Activated CD8-positive, alpha-beta memory T cell treated with anti-CD3 and anti-CD28 coated beads, Interleukin-2, amount 50 U/mL, for 1 hour (primary cell): ENCODE measurements at regions not wholly inside any gene's neighbourhood (a gene's known extent, or its start where the extent isn't known, plus 50 kb on each side); places are given as distances from the start of the nearest gene placed in this dataset.
"Not testable (repeated sequence)": the region's sequence is repeated elsewhere in the genome, so short reads cannot be mapped to it uniquely, and the experiment has no call there.

Experiments used
- DNase-seq: peaks from one replicate; pipeline ENCODE4 v3.0.0-alpha.2; 2020; ENCODE audit errors: extremely low read depth

DNA sequence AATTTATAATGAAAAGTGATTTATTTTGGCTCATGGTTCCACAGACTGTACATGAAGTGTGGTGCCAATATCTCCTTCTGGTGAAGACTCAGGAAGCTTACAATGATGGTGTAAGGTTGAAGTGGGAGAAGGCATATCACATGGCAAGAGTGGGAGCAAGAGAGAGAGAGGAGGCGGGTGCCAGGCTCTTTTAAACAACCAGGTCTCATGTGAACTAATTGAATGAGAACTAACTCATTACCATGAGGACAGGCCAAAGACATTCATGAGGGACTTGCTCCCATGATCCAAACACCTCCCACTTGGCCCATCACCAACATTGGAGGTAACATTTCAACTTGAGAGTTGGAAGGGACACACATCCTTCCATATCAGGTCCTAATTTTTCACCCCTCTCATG, 155.2 kb downstream of the SLC38A4 start:
- DNase-seq = no peak

DNA sequence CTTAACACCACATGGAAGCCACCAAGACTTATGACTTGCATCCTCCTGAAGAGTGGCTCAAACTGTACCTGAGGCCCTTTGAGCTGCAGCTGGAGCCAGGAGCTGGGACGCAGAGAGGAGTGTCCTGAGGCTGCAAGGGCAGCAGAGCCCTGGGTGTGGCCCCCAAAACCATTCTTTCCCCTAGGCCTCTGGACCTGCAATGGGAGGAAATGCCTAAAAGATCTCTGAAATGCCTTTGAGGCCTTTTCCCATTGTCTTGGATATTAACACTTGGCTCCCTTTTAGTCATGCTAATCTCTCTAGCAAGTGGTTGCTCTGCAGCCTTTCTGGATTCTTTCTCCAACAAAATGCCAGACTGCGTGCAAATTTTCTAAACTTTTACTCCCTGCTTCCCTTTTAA, 156.1 kb downstream of the SLC38A4 start:
- no peak for DNase-seq

DNA sequence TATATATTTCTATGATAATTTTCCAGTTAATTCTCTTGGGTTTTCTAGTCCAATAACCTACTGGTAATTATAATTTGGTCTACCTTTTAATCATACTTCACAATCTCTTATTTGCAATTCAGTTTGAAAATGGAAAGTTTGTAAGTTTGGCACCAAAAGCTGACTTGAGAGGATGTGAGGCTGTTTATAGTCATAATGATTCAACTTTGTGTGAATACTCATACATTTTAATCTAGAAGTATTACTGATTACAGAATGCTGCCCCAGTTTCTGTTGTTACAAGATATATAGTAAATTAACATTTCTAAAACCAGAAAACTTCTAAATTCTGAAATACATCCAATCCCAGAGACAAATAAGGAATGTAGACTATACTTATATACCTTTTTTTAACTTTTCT, 158.2 kb downstream of the SLC38A4 start:
- DNase-seq = no peak

- DNase-seq = no peak
Observed at GRCh38 chr12:46664761-46665287, 161.0 kb downstream of the SLC38A4 start.

- no peak for DNase-seq
Observed at GRCh38 chr12:46663318-46663717, 162.5 kb downstream of the SLC38A4 start.

DNA sequence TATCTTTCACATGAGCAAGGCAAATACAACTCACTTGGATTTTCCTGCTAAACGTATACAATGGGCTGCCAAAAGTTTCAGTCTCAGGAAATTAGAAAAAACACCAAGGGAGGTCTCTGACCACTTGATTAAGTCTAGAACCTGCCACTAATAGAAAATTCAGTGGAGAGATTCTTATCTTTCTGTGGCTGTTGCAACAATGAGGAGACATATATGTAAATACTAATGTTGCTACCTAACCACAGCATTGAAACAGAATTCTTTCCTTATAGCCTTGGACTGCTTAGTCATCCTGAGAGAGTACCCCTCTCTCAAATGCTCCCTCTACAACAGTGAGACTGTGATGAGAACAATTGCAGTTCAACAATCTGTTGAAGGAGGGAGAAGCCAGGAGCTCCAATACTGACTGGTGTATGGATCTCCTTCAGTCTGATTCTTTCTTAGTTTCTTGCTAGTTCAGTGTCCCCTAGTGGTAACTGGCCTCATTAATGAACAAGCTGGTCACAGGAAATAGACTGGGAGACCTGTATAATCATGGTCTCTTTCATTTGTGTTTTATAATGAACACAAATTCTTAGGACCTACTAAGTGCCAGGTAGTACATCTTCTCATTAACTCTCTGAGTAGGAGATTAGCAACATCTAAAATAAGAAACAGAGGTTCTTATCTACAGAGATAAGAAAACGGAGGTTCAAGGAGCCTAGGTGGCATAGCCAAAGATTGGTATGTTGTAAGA, 164.5 kb downstream of the SLC38A4 start:
- no peak for DNase-seq

GRCh38 chr12:46660719-46661109, 165.1 kb downstream of the SLC38A4 start:
- DNase-seq = no peak

- DNase-seq = no peak
Observed at GRCh38 chr12:46660276-46660675, 165.5 kb downstream of the SLC38A4 start.

DNA sequence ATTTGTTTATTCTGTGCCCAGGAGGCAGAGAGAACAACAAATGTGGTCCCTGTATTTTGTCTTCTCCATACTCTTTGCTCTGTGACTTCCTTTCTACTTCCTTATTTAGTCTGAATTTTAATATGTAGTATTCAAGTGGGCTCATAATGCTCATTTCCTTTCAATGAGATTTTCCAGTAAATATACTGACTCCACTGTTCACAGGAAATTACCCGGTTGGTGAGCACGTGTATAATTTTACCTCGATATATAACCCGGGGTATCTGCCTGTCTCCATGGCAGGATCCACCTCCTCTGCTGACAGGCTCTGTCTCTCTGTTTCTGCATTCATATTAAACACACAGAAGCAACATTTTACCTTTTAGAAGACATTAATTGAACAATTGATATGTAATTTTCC, 166.0 kb downstream of the SLC38A4 start:
- DNase-seq = no peak

GRCh38 chr12:46659032-46659650, 166.7 kb downstream of the SLC38A4 start:
- DNase-seq = no peak

DNA sequence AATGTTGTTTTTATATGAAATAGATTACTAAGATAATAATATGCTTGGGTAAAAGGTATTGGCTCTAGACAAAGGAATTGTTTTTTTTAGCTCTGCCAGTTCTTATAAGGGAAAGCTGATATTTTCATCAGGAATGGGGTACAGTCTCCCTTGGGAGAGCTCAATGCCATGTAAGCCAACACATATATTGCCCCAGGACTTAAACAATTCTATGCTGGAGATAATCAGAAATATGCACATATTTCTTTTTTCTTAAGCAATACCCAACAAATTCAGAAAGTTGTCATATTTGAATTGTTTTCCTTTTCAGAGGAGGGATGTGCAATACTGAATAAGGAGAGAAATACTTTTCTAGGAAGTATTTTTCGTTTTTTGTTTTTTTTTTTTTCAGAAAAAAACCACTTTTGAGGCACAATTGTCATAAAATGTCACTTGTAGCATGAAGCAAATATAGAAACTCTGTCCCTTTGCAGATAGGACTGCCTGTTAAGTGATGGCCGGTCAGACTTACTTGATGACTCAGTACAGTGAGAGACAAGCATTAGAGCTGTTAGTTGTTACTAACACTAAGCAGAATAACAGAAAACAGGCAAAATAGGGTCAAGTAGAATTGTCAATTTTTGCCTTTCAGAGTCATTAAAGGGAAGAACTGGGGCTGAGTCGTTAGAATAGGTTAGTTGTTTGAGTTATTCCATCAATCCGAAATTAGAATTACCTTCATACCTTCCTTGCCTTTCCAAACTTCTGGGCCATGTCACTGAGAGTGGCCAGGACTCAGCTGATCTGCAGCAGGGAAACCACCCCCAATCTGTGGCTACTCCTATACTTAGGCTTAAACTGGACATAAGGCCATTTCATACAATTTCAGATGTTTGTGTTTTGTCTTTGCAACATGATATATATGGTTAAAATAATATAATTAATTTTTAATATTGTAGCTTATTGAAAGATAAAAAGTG, 168.1 kb downstream of the SLC38A4 start:
- DNase-seq = no peak

DNA sequence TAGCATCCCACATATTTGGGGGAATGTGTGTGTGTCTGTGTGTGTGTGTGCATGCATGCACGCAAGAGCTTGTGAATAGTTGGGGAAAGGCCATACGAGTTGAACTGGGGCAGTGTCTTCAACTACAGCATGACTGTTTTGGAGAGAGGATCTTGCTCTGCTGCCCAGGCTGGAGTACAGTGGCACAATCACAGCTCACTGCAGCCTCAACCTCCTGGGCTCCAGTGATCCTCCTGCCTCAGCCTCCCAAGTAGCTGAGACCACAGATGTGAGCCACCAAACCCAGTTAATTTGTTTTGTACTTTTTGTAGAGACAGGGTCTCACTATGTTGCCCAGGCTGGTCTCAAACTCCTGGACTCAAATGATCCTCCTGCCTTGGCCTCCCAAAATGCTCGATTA, 169.8 kb downstream of the SLC38A4 start:
- not testable (repeated sequence) for DNase-seq

DNA sequence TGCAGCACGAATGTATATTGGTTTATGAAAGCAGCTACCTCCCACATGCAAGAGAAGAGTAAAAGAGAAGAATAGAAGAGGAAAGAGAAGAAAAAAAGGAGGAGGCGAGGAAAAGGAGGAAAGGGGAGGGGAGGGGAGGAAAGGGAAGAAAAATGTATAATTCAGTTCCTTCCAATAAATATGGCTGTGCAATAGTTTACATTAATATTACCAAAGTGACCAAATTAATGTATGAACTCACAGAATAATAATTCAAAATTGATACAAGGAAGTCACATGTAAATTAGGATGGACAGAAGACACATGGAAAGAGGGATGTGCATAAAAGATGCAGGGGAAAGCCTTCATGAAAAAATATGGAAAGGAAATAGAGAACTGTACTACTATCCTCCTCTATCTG, 172.5 kb downstream of the SLC38A4 start:
- no peak for DNase-seq

- DNase-seq = no peak
Observed at GRCh38 chr12:46652692-46653091, 173.1 kb downstream of the SLC38A4 start.

- DNase-seq = no peak
Observed at GRCh38 chr12:46650688-46651087, 175.1 kb downstream of the SLC38A4 start.

DNA sequence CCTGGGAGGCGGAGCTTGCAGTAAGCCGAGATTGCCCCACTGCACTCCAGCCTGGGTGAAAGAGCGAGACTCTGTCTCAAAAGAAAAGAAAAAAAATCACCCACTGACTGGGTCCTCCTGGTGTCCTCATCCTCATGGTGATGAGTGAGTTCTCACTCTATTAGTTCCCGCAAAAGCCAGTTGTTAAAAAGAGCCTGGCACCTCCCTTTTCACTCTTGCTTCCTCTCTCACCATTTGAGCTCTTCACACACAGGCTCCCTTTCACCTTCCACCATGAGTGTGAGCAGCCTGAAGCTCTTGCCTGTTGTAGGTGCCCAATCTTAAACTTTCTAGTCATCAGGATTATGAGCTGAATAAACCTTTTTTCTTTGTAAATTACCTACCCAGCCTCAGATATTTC, 176.4 kb downstream of the SLC38A4 start:
- DNase-seq = no peak

- DNase-seq = no peak
Observed at GRCh38 chr12:46647034-46647433, 178.8 kb downstream of the SLC38A4 start.

- not testable (repeated sequence) for DNase-seq
Observed at GRCh38 chr12:46641649-46642048, 184.1 kb downstream of the SLC38A4 start.

DNA sequence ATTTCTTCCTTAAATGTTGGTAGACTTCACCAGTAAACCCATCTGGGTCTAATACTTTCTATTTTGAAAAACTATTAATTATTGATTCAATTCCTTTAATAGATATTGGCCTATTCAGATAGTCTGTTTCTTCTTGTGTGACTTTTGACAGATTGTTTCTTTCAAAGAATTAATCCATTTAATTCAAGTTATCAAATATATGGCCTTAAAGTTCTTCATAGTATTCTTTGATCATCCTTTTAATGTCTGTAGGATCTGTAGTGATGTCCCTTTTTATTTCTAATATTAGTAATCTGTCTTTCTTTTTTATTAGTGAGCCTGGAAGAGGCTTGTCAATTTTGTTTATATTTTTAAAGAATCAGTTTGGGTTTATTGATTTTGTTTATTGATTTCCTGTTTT, 190.0 kb downstream of the SLC38A4 start:
- no peak for DNase-seq

GRCh38 chr12:46629331-46630229, 196.2 kb downstream of the SLC38A4 start:
- no peak for DNase-seq

- DNase-seq = no peak
Observed at GRCh38 chr12:46628176-46628575, 197.6 kb downstream of the SLC38A4 start.
